Fibroblast of villous mesenchyme (primary cell): ENCODE measurements at regions not wholly inside any gene's neighbourhood (a gene's known extent, or its start where the extent isn't known, plus 50 kb on each side); places are given as distances from the start of the nearest gene placed in this dataset.

Source experiments
- DNase-seq: peaks from one replicate; pipeline ENCODE4 v3.0.0-alpha.2; 2010; ENCODE audit warnings: low read depth
- H3K4me3 ChIP-seq: 2 replicates; pipeline ENCODE4 v1.5.1; 2011; ENCODE audit warnings: low read depth, mild to moderate bottlenecking, low read length
- TF ChIP-seq, protein P1 (sequence below): IDR thresholded peaks from 2 replicates; pipeline ENCODE4 v1.5.1; 2012; ENCODE audit warnings: low read depth, mild to moderate bottlenecking, low read length; ENCODE audit not compliant: insufficient read depth

DNA sequence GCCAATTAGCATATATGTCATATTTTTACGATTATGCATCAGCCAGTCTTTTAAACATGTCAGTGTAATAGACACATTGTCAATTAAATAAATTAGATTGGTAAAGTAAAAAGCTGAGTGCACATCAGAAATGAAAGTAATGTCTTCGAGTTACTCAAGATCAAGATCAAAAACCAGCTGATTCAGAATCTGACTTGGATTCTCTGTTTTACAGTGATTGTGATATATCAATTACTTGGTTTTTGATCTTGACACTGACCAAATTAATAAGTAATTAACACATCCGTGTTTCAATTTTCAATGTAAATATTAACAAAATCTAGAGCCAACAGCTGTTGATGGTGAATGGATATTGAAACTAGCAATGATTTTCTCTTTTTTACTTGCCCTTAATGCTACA, 311.6 kb downstream of the PDGFC start:
- DNase-seq: no peak
- no peak overlapping the region for H3K4me3 ChIP-seq
- TF ChIP-seq, protein P1, sequence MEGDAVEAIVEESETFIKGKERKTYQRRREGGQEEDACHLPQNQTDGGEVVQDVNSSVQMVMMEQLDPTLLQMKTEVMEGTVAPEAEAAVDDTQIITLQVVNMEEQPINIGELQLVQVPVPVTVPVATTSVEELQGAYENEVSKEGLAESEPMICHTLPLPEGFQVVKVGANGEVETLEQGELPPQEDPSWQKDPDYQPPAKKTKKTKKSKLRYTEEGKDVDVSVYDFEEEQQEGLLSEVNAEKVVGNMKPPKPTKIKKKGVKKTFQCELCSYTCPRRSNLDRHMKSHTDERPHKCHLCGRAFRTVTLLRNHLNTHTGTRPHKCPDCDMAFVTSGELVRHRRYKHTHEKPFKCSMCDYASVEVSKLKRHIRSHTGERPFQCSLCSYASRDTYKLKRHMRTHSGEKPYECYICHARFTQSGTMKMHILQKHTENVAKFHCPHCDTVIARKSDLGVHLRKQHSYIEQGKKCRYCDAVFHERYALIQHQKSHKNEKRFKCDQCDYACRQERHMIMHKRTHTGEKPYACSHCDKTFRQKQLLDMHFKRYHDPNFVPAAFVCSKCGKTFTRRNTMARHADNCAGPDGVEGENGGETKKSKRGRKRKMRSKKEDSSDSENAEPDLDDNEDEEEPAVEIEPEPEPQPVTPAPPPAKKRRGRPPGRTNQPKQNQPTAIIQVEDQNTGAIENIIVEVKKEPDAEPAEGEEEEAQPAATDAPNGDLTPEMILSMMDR: no peak

DNA sequence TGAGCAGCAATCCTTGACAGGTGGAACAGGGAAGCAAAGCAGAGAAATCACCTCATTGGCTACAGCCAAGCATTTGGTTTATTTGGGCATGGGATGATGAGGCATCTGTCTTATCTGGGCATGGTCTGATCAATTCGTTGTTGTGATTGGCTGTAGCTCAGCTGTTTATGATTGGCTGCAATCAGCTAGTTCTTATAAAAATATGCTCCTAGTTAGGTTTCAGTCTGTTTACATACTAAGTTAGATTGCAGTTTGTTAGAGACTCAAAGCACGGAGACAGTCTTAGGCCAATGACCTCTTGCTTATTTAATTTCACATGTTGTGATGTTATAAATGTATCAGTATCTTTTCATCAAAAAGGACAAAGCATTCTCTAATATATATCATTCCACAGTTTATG, 312.0 kb downstream of the PDGFC start:
- TF ChIP-seq, protein P1: no peak
- no peak for DNase-seq
- H3K4me3 ChIP-seq: no peak overlapping the region

GRCh38 chr4:156656896-156657295, 314.7 kb downstream of the PDGFC start:
- H3K4me3 ChIP-seq: no peak overlapping the region
- no peak for DNase-seq
- TF ChIP-seq, protein P1: no peak

DNA sequence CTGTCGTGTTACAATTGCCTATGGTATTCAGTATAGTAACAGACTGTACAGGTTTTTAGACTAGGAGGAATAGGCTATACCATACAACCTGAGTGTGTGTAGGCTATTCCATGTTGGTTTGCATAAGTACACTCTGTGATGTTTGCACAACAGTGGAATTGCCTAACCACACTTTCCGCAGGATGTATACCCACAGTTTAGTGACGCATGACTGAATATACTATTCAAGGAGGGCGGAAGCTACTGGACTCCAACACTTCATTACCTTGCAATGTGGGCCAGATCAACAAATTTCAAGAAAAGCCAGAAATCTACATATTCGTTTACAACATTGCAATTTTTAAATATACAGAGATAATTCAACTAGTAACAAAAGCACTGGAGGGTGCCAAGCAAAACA, 317.2 kb downstream of the PDGFC start:
- no peak overlapping the region for H3K4me3 ChIP-seq
- TF ChIP-seq, protein P1: no peak
- no peak for DNase-seq

DNA sequence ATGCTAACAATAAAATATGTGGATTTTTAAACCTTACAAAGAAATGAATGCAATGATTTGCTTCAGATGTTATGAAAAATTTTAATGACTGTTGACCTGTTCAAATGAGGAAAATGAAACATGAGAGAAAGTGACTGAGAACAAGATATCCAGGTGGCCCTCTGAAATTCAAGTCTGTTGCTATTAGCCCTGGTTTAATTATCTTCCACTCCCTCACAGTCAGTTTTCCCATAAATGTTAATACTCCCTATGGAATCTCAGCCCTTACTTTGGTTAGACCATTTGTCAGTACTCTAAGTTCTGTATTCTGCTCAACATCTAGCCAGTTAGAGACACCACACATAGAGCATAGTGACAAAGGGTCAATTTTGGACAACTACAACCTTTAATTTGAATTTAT, 327.8 kb downstream of the PDGFC start:
- TF ChIP-seq, protein P1: no peak
- DNase-seq: no peak
- no peak overlapping the region for H3K4me3 ChIP-seq

DNA sequence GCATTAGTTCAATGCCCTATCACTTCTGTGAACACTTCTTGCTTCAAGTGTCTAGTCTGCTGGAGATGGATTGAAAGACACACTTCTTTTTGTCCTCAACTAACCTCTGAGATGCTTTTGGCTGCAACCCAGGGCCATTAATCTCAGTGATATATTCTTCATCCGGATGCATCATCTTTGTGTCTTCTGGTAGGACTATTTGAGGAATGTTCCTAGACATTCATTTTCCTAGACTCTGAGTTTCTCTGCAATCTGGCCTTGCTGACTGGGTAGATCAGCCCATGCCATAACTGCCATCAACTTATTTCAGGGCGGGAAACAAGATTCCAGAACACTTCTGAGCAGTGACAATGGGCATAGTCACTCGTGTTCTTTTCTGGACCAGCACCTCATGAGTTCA, 329.4 kb downstream of the PDGFC start:
- H3K4me3 ChIP-seq: no peak overlapping the region
- DNase-seq: no peak
- TF ChIP-seq, protein P1: no peak

DNA sequence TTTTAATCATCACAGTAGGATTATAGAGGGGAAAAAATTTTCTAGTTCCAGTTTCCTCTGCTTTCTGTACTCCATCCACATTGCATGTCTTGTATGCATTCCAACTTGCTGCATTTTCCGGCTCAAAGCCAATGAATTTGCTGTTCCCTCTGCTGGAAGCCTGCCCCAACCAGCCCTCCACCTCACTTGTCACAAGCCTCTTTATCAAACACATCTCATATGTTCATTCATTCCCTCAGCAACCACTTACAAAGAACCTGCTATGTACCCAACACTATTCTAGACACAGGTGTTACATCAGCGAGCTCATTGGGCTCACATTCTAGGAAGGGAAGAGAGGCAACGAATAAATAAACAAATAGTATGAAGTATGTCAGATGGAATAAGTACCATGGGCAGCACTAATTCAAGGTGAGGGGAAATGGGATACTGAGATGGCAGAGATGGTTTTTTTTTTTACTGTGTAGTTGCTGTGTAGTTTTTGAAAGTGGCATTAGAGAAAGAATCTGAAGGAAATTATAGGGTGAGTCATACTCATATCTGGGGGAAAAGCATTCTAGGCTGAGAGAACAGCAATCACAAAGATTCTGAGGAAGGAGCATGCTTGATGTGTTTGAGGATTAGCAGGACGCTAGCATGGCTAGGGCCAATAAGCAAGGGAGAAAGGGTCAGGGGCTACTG, 332.5 kb downstream of the PDGFC start:
- DNase-seq: no peak
- TF ChIP-seq, protein P1: no peak

More for the DNA sequence above, 332.5 kb downstream of the PDGFC start:
- H3K4me3 ChIP-seq: no peak overlapping the region
